Ovary (tissue), 3 donors: ENCODE measurements at regions not wholly inside any gene's neighbourhood (a gene's known extent, or its start where the extent isn't known, plus 50 kb on each side); places are given as distances from the start of the nearest gene placed in this dataset.

Experiments
- CTCF ChIP-seq, 3 donors: fragments of 450-650 bp in 2 of 3; fragments of 200-600 bp in 1 of 3; IDR thresholded peaks; one replicate each; pipeline versions ENCODE4 v1.5.1 to v1.8.0; 2016 to 2022; ENCODE audit warnings: antibody characterized with exemption in 3 of 3, mild to moderate bottlenecking in 1 of 3
- POLR2A ChIP-seq: fragments of 450-650 bp; IDR thresholded peaks from one replicate; pipeline ENCODE4 v1.6.1; 2017; ENCODE audit warnings: antibody characterized with exemption, mild to moderate bottlenecking, moderate library complexity
- donor health status: DM: no; HTN: no; CAD: no.

- TF ChIP-seq CTCF (IDR thresholded peaks at IDR 0.05) (no peak), POLR2A (no peak)
These were observed 140.1 kb downstream of the CEMIP2 start for GRCh38 chr9:71628247-71628646.
